SIG-M5 treated with dmso at 0.1 percent for 504 hours (cell line): ENCODE measurements at regions not wholly inside any gene's neighbourhood (a gene's known extent, or its start where the extent isn't known, plus 50 kb on each side); places are given as distances from the start of the nearest gene placed in this dataset.
"Not testable (repeated sequence)": the region's sequence is repeated elsewhere in the genome, so short reads cannot be mapped to it uniquely, and the experiment has no call there.

ENCODE experiments used
- DNase-seq: peaks from one replicate; lab custom pipeline; 2025; ENCODE audit not compliant: unreplicated experiment; lab: John Stamatoyannopoulos, UW

DNA sequence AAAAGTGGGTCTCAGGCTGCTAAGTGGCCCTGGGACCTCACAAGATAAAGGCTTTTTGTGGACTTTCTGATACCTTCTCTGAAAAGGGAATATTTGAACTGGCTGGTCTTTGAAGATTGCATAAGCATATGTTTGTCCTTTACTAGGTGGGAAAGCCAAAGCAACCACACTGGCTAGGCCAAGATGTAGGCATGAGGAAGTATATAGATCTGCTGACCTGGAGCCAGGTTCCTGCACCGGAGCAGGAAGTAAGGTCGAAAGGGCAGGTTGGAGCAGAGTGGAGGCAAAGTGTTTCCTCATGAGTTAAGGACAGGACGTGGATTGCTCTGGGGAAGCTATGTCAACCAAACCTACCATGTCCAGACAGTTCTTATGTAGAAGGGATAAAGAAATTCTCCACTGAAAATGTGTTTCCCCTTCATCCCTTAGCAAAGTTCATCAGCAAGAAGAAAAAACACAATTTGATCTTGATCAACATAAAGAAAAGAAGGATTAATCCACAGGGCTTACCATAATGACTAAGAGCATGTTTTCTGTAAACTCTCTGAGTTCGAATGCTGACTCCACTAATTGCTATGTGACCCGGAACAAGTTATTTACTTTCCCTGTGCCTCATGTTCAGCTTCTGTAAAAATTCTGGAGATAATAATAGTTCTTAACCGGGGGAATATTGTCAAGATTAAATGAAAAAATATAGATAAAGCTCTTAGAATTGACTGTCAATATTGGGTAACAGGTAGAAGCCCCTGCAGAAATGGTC, 156.1 kb upstream of the SRD5A2 start:
- DNase-seq, result no peak

DNA sequence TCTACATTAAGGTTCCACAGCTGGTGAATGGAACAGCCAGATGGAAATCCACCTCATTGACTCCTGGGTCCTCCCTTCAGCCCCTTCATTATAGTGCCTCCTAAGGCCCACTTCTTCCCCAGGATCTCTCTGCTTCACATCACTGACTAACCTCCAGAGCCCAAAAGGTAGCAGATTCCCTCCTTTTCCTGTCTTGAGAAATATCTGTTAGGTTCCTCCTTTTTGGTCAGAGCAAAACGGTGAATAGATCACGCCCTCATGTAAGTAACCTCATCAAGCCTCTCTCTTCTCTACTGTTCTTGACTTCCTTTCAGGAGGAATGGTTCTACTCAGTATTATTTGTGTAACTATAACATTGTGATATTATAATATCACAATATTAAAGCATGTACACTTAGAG, 155.0 kb upstream of the SRD5A2 start:
- DNase-seq, result no peak

DNA sequence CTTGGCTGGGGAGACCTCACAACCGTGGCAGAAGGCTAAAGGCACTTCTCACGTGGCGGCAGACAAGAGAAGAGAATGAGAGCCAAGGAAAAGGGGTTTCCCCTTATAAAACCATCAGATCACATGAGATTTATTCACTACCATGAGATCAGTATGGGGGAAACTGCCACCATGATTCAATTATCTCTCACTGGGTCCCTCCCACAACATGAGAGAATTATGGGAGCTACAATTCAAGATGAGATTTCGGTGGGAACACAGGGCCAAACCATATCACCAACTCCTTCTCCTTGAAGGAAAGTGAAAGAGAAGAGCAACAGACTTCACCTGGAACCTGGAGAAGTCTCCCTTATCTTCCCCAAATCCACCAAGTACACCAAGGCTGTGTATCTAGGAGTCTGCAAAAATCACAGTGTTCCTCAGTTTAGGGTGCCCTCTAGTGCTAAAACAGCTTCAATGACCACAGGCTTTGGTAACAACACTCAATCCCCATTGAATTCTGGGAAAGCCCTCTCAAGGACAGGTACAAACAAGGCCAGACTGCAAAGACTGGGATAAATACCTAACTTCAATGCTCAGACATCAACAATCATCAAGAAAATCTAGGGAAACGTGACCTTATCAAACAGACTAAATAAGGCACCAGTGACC, 148.8 kb upstream of the SRD5A2 start:
- DNase-seq, result peak; percentile 31

DNA sequence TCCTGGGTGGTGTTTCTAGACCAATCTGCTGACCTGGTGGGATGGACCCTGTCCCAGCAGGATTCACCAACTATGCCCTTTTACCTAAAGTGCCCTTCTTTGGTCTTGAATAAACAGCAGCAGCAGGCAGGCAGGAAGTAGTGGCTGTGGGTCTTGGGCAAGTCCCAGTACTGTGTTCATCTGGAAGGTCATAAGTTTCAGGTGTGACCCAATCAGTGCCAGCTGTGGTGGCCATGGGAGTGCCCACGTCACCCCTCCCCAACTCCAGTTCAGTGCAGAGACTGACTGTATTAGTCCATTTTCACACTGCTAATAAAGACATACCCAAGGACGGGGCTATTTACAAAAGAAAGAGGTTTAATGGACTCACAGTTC, 148.3 kb upstream of the SRD5A2 start:
- DNase-seq, result no peak

DNA sequence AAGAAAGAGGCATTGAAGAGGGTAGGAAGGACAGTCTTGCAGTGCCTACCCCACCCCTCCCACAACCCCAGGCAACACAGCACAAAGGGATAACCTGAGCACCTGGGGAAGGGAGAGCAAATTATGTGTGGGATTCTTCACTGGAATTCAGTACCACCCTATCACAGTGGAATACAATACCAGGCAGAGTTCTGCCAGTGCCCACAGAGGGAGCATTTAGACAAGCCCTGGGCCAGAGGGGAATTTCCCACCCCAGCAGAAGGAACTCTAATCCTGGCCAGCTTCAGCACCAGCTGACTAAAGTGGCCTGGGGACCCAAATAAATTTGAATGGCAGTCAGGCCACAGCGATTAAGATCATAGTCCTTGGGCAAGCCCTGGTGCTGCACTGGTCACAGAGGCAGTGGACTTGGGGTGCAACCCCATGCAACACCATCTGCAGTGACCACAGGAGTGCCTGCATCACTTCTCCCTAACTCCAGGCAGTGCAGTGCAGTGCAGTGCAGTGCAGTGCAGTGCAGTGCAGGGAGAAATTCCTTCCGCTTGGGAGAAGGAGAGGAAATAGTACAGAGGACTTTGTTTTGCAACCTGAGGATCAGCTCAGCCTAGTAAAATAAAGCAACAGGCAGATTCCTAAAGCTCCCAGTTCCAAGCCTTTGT, 147.8 kb upstream of the SRD5A2 start:
- no peak for DNase-seq

DNA sequence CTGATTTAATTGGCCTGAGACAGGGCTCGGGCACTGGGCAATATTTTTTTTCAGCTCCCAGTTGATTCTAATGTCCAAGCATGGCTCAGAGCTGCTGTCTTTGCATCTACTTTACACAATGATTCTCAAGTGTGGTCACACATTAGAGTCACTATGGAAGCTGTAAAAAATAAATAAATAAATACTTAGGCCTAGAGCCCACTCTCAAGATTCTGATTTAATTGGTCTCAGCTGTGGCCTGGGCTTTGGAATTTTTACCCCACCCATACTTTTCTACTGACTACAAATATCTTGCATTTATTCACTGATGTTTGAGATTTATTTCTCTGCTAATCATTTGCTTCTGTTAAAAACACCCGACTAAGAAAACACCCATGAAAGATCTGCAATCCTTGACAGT, 145.7 kb upstream of the SRD5A2 start:
- DNase-seq, result no peak

DNA sequence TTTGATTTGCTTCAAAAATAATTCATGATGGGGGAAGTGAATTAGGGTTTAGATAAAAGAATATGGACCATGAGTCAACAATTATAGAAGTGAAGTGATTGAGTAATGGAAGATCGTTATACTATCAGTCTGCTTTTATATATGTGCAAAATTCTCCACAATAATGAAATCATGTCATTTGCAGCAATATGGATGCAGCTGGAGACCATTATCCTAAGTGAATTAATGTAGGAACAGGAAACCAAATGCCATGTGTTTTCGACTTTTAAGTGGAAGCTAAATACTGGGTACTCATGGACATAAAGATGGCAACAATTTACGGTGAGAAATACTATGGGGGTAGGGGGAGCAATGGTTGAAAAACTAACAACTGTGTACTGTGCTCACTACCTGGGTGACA, 144.7 kb upstream of the SRD5A2 start:
- DNase-seq, result no peak

DNA sequence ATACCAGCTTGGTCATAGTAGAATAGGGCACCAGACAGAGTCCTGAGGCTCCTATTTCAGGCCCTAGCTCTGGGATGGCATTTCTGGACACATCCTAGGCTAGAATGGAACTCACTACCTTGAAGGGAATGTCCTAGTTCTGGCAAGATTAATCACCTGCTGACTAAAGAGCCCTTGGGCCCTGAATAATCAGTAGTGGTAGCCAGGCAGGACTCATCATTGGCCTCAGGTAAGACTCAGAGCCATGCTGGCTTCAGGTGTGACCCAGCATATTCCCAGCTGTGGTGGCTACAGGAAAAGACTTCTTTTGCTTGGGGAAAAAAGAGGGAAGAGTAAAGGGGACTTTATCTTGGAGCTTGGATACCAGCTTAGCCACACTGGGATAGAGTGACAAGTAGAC, 131.0 kb upstream of the SRD5A2 start:
- DNase-seq, result no peak

DNA sequence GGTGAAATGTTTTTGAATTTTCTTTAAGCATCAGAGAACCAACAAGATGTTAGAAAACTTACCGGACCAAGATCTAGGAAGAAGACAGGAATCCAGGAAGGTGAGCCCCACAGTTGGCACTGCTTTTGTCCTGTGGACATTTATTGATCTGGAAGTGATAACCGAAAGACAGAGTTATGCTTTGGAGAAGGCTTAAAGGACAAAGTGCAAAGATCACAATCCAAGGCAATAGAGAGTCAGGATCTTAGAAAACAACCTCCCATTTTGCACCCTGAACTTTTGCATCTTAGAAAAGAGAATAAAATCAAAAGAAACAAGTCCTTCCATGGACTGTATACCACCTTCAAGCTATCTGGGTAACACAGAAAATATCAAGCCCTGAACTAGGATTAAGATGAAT, 129.4 kb upstream of the SRD5A2 start:
- DNase-seq, result no peak

DNA sequence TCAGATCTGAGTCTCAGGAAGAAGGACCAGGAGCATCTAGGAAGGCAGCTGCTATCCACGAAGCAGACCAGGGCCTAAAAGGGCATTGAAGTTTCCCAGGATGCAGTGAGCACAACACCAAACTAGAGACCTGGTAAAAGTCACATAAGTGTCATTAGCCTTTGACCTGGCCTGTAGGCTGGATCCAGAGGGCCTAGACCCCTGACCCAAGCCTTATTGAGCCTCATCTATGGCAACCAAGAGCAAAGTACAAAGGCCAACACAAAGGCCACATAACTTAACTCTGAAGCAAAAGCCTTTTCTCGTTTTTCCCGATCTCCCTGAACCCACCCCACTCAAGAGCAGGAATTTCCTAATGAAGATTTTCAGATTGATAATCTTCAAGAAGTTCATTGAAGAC, 127.3 kb upstream of the SRD5A2 start:
- no peak for DNase-seq

DNA sequence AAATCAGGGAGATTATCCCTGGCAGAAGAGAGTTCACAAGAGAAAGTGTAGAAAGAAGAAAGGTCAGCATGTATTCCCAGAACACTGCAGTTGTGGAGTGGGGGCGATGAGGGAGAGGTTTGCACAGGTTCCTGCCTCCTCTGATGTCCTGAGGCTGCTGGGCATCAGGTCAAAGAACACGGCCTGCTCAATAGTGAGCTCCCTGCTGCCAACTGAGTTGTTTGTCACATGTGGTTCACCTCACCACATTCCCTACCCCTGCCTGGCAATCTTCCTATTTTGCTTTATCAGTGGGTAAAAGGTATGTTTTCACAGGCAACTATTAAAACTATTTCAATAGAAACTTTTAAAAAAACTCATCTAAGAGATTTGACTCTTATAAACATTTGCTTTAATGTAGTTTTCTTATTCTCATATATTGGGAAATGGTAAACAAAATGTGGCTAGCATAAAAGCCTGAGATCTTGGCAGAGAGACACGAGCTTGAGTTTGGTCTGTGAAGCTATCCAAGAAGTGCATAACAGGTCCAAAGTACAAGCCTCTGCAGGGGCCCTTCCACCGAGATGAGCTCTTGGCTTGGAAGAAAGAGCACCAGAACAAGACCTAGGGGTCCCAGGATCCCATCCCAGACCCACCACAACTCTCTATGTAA, 123.9 kb upstream of the SRD5A2 start:
- no peak for DNase-seq

DNA sequence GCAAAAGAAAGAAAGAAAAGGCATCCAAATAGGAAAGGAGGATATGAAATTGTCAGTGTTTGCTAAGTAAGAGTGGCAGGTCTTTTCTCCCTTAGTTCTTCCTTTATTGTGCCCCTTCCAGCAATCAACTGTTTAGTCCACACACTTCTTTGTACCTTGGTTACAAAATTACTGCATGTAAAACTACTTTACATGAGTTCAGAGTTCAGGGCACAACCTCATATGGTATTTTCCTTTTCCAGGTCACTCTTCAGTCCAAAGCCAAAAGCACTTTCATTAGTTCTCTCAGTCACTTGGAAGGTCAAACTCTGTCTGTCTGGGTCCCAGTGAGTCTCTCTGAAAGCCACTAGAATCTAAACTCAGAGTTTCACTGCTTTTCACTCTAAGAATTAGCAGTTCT, 122.5 kb upstream of the SRD5A2 start:
- no peak for DNase-seq

DNA sequence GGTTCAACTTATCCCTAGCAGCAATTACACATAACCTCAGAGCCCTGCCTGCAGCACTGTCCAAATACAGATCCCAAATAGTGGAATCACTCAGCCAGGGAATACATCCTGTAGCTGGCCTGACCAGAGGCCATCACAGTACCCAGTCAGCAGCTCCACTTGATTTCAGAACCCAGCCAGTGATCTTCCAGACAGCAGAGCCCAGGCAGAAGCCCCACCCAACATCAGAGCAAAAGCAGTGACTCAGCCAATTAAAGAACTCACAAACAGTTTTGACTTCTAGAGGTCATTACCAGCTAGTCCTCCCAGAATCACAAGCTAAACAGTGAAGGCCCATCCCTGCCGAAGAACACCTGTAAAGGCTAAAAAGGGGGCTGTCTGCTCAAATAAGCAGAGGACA, 118.0 kb upstream of the SRD5A2 start:
- DNase-seq, result no peak

DNA sequence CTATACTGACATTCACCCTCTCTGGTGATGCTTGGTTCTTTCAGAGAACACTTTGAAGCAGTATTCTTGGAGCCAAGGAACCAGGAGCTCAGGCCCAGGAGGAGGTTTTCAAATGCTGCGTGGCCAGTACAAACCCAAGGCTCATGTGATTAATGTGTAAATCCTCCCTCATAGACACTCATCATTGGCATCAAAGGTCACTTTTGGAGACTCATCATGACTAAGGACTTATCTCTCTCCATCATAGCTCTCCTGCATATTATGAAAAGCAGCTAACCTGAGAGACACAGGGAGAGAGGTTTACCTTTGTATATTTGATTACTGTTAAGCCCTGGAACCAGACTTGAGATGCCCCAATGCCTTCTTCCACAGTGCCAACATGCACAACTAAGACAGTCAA, 115.3 kb upstream of the SRD5A2 start:
- no peak for DNase-seq

DNA sequence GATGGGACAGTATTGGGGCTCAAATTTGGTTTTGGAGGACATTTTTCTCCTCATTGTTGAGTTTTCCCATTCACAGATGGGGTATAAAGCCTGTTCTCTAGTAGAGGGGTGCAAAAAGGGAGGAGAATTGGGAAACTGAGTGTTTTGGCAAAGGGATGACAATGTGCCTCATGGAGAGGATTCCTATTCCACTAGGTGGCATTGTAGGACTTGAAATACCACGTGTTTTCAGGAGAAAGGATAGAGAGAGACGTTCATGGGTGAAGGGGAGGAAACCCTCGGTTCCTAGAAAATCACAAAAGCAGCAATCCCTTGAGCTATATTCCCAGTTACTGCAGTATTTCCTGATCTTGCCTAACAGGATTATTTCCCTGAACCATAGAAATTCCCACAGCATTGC, 113.7 kb upstream of the SRD5A2 start:
- DNase-seq, result peak; percentile 6

DNA sequence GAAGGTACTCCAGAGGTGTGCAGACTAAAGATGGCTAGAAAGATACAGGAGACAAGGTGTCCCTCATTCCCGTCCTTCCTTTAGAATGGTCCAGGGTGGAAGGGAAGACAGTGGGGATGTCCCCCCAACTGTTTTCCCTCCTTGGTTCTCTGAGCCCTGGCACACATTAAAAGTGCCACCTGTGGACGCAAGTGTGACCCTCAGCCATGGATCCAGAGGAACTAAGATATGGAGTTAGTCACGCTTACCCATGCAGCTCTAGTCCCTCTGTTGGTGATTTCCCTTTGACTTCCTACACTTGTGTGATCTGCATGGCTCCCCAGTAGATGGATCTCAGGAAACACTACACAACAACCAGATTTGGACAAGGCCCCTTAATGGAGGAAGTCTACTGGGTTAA, 113.1 kb upstream of the SRD5A2 start:
- DNase-seq, result no peak

DNA sequence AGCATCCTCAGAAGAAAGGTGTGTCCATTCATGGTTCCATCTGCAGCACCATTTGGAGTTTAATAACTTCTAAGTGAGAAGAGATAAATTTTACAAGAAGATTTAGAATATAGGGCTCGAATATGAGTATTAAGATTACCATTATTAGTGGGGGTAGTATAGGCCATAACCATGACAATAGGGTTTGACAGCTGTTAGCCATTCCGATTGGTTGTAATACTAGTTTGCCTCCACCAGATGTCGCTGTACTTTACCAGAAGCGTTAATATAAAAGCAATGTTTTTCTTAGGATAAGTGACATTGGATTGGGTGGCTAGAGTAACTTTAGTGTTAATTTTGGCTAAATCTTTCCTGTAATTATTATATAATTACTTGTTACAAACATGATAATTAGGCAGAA, 107.5 kb upstream of the SRD5A2 start:
- DNase-seq, result no peak

DNA sequence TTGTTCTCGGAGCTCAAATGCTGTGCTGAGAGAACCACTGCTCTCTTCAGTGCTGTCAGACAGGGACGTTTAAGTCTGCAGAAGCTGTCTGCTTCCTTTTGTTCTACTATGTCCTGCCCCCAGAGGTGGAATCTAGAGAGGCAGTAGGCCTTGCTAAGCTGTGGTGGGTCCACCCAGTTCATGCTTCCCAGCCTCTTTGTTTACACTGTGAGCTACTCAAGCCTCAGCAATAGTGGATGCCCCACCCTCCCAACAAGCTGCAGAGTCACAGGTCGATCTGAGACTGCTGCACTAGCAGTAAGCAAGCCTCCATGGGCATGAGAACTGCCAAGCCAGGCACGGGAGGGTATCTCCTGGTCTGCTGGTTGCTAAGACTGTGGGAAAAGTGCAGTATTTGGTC, 102.8 kb upstream of the SRD5A2 start:
- not testable (repeated sequence) for DNase-seq

DNA sequence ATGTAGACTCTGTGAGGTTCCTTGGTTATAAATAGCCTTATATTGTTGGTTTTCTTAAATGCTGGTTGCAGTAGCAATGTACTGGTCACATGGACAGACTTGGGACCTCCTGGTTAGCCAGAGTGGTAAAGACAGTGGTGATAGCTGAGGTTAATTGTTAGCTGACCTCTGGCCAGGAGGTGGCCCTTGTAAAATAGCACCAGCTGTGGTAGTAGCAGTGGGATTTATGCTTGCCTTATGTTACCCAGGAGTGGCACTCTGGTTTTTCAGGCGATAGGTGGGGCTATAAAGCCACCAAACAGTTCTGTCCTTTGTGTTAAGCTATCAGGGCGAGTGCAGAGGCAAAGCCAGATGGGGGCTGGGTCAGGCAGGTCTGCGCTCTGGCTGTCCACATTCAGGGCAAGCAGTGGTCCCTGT, 94.8 kb upstream of the SRD5A2 start:
- DNase-seq, result peak; percentile 8

DNA sequence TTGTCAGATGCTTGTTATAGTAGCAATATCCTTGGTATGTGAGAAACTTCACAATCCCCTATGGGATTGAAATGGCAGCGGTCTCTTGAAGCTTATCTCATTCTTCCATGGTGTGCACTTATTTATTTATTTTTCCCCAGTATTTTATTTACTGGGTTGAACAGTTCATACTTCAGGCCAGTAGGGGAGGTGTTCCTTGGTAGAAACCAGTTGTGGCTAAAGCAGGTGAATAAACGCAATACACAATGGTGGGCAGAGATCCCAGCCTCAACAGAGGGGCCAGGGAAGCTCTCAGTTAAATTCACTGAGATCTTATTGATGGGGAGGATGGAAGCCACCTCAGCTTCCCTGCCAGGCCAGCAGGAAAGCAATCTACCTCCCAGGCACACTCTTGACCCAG, 93.7 kb upstream of the SRD5A2 start:
- DNase-seq, result no peak

DNA sequence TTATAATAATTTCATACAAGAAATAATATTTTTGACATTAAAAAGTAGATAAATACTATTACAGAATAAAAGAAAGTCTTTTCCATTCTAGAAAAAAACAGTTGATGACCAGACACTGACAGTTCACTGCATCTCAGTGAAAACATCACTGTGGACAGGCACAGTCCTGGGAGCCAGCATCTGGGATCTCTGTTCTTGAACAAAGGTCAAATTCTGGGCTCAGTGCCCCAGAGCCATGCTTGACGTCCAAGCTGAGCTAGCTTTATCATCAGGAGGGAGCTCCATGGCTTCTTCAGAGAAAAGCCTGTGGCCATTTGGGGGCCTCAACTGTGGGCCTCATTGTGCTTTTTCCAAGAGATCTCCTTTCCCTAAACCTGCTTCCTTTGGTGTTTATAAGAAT, 86.1 kb upstream of the SRD5A2 start:
- no peak for DNase-seq
